IMR-90 (cell line): ENCODE measurements at regions not wholly inside any gene's neighbourhood (a gene's known extent, or its start where the extent isn't known, plus 50 kb on each side); places are given as distances from the start of the nearest gene placed in this dataset.

Experiments
- ATAC-seq: fragments of 200-7000 bp; cut with Tn5 transposase; 2 replicates; pipeline ENCODE4 v1.9.1; 2020; ENCODE audit warnings: low read depth, mild to moderate bottlenecking, moderate library complexity
- BruUV-seq: library from RNA; stranded (reverse); fragments of 400-500 nt; replicated peaks from 2 replicates; lab custom pipeline; 2021; lab: Mats Ljungman, UMichigan
- CTCF ChIA-PET: fragments of 300-600 bp; formaldehyde crosslinking; extraction: SDS; loops from one replicate; lab custom pipeline; 2021; ENCODE audit warnings: antibody characterized with exemption; lab: Yijun Ruan, JAX
- POLR2A ChIA-PET: fragments of 300-600 bp; sonication (Branson Sonifier 250); formaldehyde crosslinking; loops from one replicate; lab custom pipeline; 2022; ENCODE audit warnings: antibody characterized with exemption; ENCODE audit not compliant: unreplicated experiment; lab: Charles Lee
- DNase-seq: peaks from one replicate; pipeline ENCODE4 v3.0.0; 2013
- H2AFZ ChIP-seq: replicated peaks from 2 replicates; pipeline ENCODE3; 2013; ENCODE audit warnings: low read length, mild to moderate bottlenecking; ENCODE audit not compliant: poor library complexity
- H2AK5ac ChIP-seq: 2 replicates; pipeline ENCODE4 v1.6.1; 2013; ENCODE audit warnings: low read depth, low read length, inconsistent platforms
- H2AK9ac ChIP-seq: replicated peaks from 2 replicates; pipeline ENCODE3; 2013; ENCODE audit warnings: mild to moderate bottlenecking, low read depth, low read length, moderate library complexity; ENCODE audit not compliant: poor library complexity
- H2BK120ac ChIP-seq: 2 replicates; pipeline ENCODE4 v1.6.1; 2013; ENCODE audit warnings: low read depth, low read length, inconsistent platforms
- H2BK15ac ChIP-seq: 3 replicates; pipeline ENCODE4 v1.6.1; 2013; ENCODE audit warnings: low read depth, low read length, inconsistent platforms
- H2BK20ac ChIP-seq: 2 replicates; pipeline ENCODE4 v1.6.1; 2013; ENCODE audit warnings: low read depth, mild to moderate bottlenecking, inconsistent platforms, low read length, moderate library complexity
- H2BK5ac ChIP-seq: 2 replicates; pipeline ENCODE4 v1.6.1; 2013; ENCODE audit warnings: mild to moderate bottlenecking, low read depth, low read length, inconsistent platforms; ENCODE audit not compliant: poor library complexity, severe bottlenecking
- H3K14ac ChIP-seq: replicated peaks from 2 replicates; pipeline ENCODE4 v1.6.1; 2013; ENCODE audit warnings: low read depth, low read length, inconsistent platforms
- H3K18ac ChIP-seq: 2 replicates; pipeline ENCODE4 v1.6.1; 2013; ENCODE audit warnings: low read depth, low read length, control low read depth
- H3K23ac ChIP-seq: 2 replicates; pipeline ENCODE4 v1.6.1; 2013; ENCODE audit warnings: low read depth, low read length, inconsistent platforms
- H3K27ac ChIP-seq: 2 replicates; pipeline ENCODE4 v1.5.1; 2013; ENCODE audit warnings: mild to moderate bottlenecking, control low read depth, low read length; ENCODE audit not compliant: insufficient read depth
- H3K27me3 ChIP-seq: 2 replicates; pipeline ENCODE4 v1.6.1; 2013; ENCODE audit warnings: low read length; ENCODE audit not compliant: control insufficient read depth, insufficient read depth
- H3K36me3 ChIP-seq: 2 replicates; pipeline ENCODE4 v1.6.1; 2013; ENCODE audit warnings: low read length, mixed read lengths; ENCODE audit not compliant: control insufficient read depth, insufficient read depth
- H3K4ac ChIP-seq: 2 replicates; pipeline ENCODE4 v1.6.1; 2013; ENCODE audit warnings: low read depth, low read length, inconsistent platforms
- H3K4me1 ChIP-seq: 2 replicates; pipeline ENCODE4 v1.6.1; 2013; ENCODE audit warnings: low read length, mixed read lengths; ENCODE audit not compliant: control insufficient read depth, insufficient read depth
- H3K4me2 ChIP-seq: 2 replicates; pipeline ENCODE4 v1.6.1; 2013; ENCODE audit warnings: low read depth, mild to moderate bottlenecking, control low read depth, low read length, moderate library complexity
- H3K4me3 ChIP-seq: 2 replicates; pipeline ENCODE4 v1.5.1; 2013; ENCODE audit warnings: low read depth, mild to moderate bottlenecking, control low read depth, low read length, moderate library complexity; ENCODE audit not compliant: insufficient read depth
- H3K56ac ChIP-seq: 2 replicates; pipeline ENCODE4 v1.6.1; 2013; ENCODE audit warnings: low read length, inconsistent platforms; ENCODE audit not compliant: insufficient read depth; ENCODE audit errors: extremely low read depth
- H3K79me1 ChIP-seq, 2 experiments: 2 replicates each; pipeline ENCODE4 v1.6.1; 2013; ENCODE audit warnings: low read length in 2 of 2, inconsistent platforms in 1 of 2, low read depth in 1 of 2
- H3K9ac ChIP-seq: 2 replicates; pipeline ENCODE4 v1.6.1; 2013; ENCODE audit warnings: low read depth, low read length, control low read depth
- H3K9me1 ChIP-seq: 2 replicates; pipeline ENCODE4 v1.6.1; 2013; ENCODE audit warnings: low read length, inconsistent platforms; ENCODE audit not compliant: insufficient read depth
- H3K9me3 ChIP-seq: 2 replicates; pipeline ENCODE4 v1.6.1; 2013; ENCODE audit warnings: low read length; ENCODE audit not compliant: control insufficient read depth, insufficient read depth
- H4K20me1 ChIP-seq: 2 replicates; pipeline ENCODE4 v1.6.1; 2013; ENCODE audit warnings: low read length, inconsistent platforms; ENCODE audit not compliant: insufficient read depth
- H4K5ac ChIP-seq: 2 replicates; pipeline ENCODE4 v1.6.1; 2013; ENCODE audit warnings: mild to moderate bottlenecking, low read depth, low read length, control low read depth
- H4K8ac ChIP-seq, 2 experiments: 2 replicates each; pipeline ENCODE4 v1.6.1; 2013; ENCODE audit warnings: low read depth in 2 of 2, low read length in 2 of 2, control low read depth in 1 of 2, inconsistent platforms in 1 of 2
- H4K91ac ChIP-seq: 2 replicates; pipeline ENCODE4 v1.6.1; 2013; ENCODE audit warnings: low read depth, low read length, inconsistent platforms; ENCODE audit not compliant: insufficient read depth
- FOS ChIP-seq: fragments of 150-350 bp; IDR thresholded peaks from 2 replicates; pipeline ENCODE4 v1.6.1; 2016; ENCODE audit warnings: low read depth, low read length
- MAFK ChIP-seq: IDR thresholded peaks from 2 replicates; pipeline ENCODE4 v1.6.1; 2012; ENCODE audit warnings: low read depth, low read length, improper control_type of control experiment
- RFX5 ChIP-seq: IDR thresholded peaks from 2 replicates; pipeline ENCODE4 v1.8.0; 2012; ENCODE audit warnings: low read depth, mild to moderate bottlenecking, low read length, moderate library complexity
- WGBS, 2 experiments: methylation state at CpG; one replicate each; pipeline versions ENCODE4 v1.1.5 to v1.1.7; 2013; ENCODE audit warnings: missing lambda C conversion rate in 2 of 2; ENCODE audit not compliant: insufficient read length in 1 of 2; ENCODE audit errors: extremely low coverage in 2 of 2; 5-methylcytosine and 5-hydroxymethylcytosine counted together
- dilution Hi-C: fragments of 300-500 bp; cut with HindIII; formaldehyde crosslinking; loops from one replicate; pipeline ENCODE4 v1.14.3; 2018; ENCODE audit warnings: low sequenced_read_pairs; ENCODE audit not compliant: unreplicated experiment
- in situ Hi-C: fragments of 300-500 bp; cut with MboI; formaldehyde crosslinking; loops from 3 replicates; pipeline ENCODE4 v1.14.3; 2019; ENCODE audit warnings: low sequenced_read_pairs, inconsistent platforms, mixed read lengths
- intact Hi-C: fragments of 100-400 bp; cut with micrococcal nuclease; formaldehyde crosslinking; loops from 2 replicates; pipeline ENCODE4 v1.10.0; 2022

DNA sequence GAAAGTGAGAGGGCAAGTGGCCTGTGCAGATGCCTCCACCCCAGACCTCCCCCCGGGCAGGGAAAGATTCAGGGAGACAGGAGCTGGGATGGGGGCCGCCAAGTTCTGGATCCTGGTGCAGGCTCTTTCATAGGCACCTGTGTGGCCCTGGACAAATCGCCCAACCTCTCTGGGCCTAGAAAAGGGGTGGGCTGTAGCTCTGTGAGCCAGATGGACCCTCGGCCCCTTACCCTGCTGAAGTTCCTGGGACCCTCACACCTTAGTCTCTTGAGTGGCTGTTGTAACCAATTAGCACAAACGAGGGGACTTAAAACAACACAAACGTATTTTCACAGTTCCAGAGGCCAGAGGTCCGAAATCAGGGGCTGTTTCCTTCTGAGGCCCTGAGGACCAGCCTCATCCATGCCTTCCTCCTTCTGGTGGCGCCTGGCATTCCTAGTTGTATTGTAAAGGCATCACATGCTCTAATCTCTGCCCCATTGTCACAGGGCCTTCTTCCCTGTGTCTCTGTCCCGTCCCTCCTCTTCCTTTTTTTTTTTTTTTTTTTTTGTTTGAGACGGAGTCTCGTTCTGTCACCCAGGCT, 352.6 kb downstream of the SEC14L1 start:
- no peak for TF ChIP-seq FOS
- TF ChIP-seq MAFK: no peak
- TF ChIP-seq RFX5: no peak
- CTCF ChIA-PET: no interaction called here
- no TSS peak for BruUV-seq
- dilution Hi-C loops: no loop called here
- Histone ChIP-seq H2AK5ac (no peak overlapping the region), H3K4me1 (peaks cover 3% of the 10 kb centered on the region; the same call in 1 of the 2 replicates), H3K4ac (no peak overlapping the region), H4K20me1 (peaks cover 61% of the 10 kb centered on the region), H3K9ac (no peak overlapping the region), H2BK5ac (no peak overlapping the region), H2AFZ (no peak overlapping the region), H2BK15ac (no peak overlapping the region), H3K9me1 (no peaks in the 10 kb centered on the region), H2AK9ac (no peak overlapping the region), H4K8ac (no peak overlapping the region), H4K91ac (no peak overlapping the region), H3K79me1 (peaks cover 2 to 69% of the 10 kb centered on the region in 2 experiments), H3K36me3 (peaks cover 86% of the 10 kb centered on the region), H3K18ac (no peak overlapping the region), H3K27ac (no peak overlapping the region), H4K5ac (no peak overlapping the region), H3K4me3 (no peak overlapping the region), H3K56ac (no peak overlapping the region), H2BK120ac (no peak overlapping the region), H3K23ac (no peak overlapping the region), H2BK20ac (no peak overlapping the region), H3K4me2 (no peak overlapping the region), H3K27me3 (no peaks in the 10 kb centered on the region), H3K9me3 (no peaks in the 10 kb centered on the region), H3K14ac (no peak overlapping the region)
- DNase-seq (no peak), ATAC-seq (no peak)
- intact Hi-C loops: no loop called here
- 56% methylated on average over 3 of the region's 11 CpGs; no CpG with 5 or more reads in 1 of the 2 experiments for WGBS, 2 experiments
- POLR2A ChIA-PET: no interaction called here
- in situ Hi-C loops: loop anchor here (5.0 kb wide), 1 partner anchor 66 kb away; no protein-coding TSS in a partner anchor
